ENCODE measurements at regions not wholly inside any gene's neighbourhood (a gene's known extent, or its start where the extent isn't known, plus 50 kb on each side); places are given as distances from the start of the nearest gene placed in this dataset.

DNA sequence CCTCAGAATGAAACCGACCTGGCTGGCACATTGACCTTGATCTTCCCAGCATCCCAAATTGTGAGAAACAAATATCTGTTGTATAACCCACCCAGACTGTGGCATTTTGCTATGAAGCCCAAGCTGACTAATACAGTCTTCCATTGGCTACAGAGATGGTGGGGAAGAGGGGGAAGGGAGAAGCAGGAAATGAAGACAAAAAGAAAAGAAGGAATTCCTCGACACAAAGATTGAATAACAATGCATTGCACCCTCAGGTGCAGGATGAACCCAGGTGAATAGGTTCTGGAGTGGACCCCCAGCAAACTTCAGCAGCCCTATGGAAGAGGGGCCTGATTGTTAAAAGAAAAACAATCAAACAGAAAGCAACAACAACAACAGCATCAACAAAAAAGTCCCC is 270.7 kb downstream of the FSIP2 start:
- TF ChIP-seq CTCF (IDR thresholded peaks at IDR 0.05) (no peak), POLR2A (IDR thresholded peaks at IDR 0.05) (no peak)
